SK-N-SH (cell line): ENCODE measurements at regions not wholly inside any gene's neighbourhood (a gene's known extent, or its start where the extent isn't known, plus 50 kb on each side); places are given as distances from the start of the nearest gene placed in this dataset.

Experiments used
- CTCF ChIA-PET: fragments of 300-600, 350-600 bp; formaldehyde crosslinking; extraction: SDS; loops from one replicate; lab custom pipeline; 2021; lab: Yijun Ruan, JAX
- POLR2A ChIA-PET: fragments of 350-600 bp; sonication (Branson Sonifier 250); formaldehyde crosslinking; extraction: SDS; loops from one replicate; lab custom pipeline; 2020; ENCODE audit warnings: antibody characterized with exemption, inconsistent platforms; lab: Yijun Ruan, JAX
- DNase-seq: peaks from one replicate; pipeline ENCODE4 v3.0.0; 2012
- H2AFZ ChIP-seq: fragments of 200-600 bp; sonication (generic); 2 replicates; pipeline ENCODE4 v1.8.1; 2016; ENCODE audit warnings: antibody characterized with exemption, mild to moderate bottlenecking, low read depth
- H3F3A ChIP-seq: fragments of 200-600 bp; sonication (generic); replicated peaks from 2 replicates; pipeline ENCODE3; 2016; ENCODE audit warnings: antibody characterized with exemption, mild to moderate bottlenecking; ENCODE audit not compliant: insufficient read depth
- H3K27ac ChIP-seq, 2 experiments: fragments of 200-500 bp in 1 of 2; fragments of 200-600 bp in 1 of 2; sonication (Bioruptor generic) in 1 of 2; sonication (generic), shearing (Covaris generic) in 1 of 2; 2 replicates each; pipeline versions ENCODE4 v1.5.1 to v1.6.1; 2014 to 2016; ENCODE audit warnings: low read depth in 2 of 2, inconsistent platforms in 1 of 2, low read length in 1 of 2, mild to moderate bottlenecking in 1 of 2, mixed read lengths in 1 of 2
- H3K27me3 ChIP-seq: fragments of 200-600 bp; sonication (generic), shearing (Covaris generic); 2 replicates; pipeline ENCODE4 v1.6.1; 2016; ENCODE audit warnings: mixed run types; ENCODE audit not compliant: insufficient read depth
- H3K36me3 ChIP-seq, 2 experiments: fragments of 200-500 bp in 1 of 2; fragments of 200-600 bp in 1 of 2; sonication (Bioruptor generic) in 1 of 2; sonication (generic) in 1 of 2; replicated peaks in 1 of 2; 2 replicates each; pipeline versions ENCODE3 to v1.5.1; 2014 to 2016; ENCODE audit warnings: low read length in 1 of 2, mild to moderate bottlenecking in 1 of 2; ENCODE audit not compliant: insufficient read depth in 2 of 2, control insufficient read depth in 1 of 2
- H3K4me1 ChIP-seq, 2 experiments: fragments of 200-500 bp in 1 of 2; fragments of 200-600 bp in 1 of 2; sonication (Bioruptor generic) in 1 of 2; sonication (generic), shearing (Covaris generic) in 1 of 2; 2 replicates each; pipeline versions ENCODE4 v1.5.1 to v1.6.1; 2014 to 2016; ENCODE audit warnings: low read depth in 1 of 2, low read length in 1 of 2, mixed run types in 1 of 2; ENCODE audit not compliant: insufficient read depth in 2 of 2, control insufficient read depth in 1 of 2
- H3K4me2 ChIP-seq: fragments of 200-600 bp; sonication (generic), shearing (Covaris generic); 2 replicates; pipeline ENCODE4 v1.6.1; 2017; ENCODE audit warnings: mixed run types
- H3K4me3 ChIP-seq, 2 experiments: fragments of 200-500 bp in 1 of 2; fragments of 200-600 bp in 1 of 2; sonication (Bioruptor generic) in 1 of 2; sonication (generic), shearing (Covaris generic) in 1 of 2; 2 replicates each; pipeline versions ENCODE4 v1.5.1 to v1.8.1; 2014 to 2016; ENCODE audit warnings: low read depth in 2 of 2, inconsistent platforms in 1 of 2, low read length in 1 of 2, mild to moderate bottlenecking in 1 of 2, mixed read lengths in 1 of 2, moderate library complexity in 1 of 2
- H3K79me2 ChIP-seq: fragments of 200-600 bp; sonication (generic); 2 replicates; pipeline ENCODE4 v1.8.1; 2017; ENCODE audit warnings: mild to moderate bottlenecking; ENCODE audit not compliant: insufficient read depth
- H3K9ac ChIP-seq: fragments of 200-600 bp; sonication (generic); 2 replicates; pipeline ENCODE4 v1.6.1; 2017; ENCODE audit warnings: mixed run types
- H3K9me2 ChIP-seq: fragments of 200-600 bp; sonication (generic); 2 replicates; pipeline ENCODE4 v1.6.1; 2017; ENCODE audit warnings: mixed run types
- H3K9me3 ChIP-seq: fragments of 200-600 bp; sonication (generic); 2 replicates; pipeline ENCODE4 v1.6.1; 2017; ENCODE audit warnings: mixed run types, mild to moderate bottlenecking, moderate library complexity
- H4K20me1 ChIP-seq: fragments of 200-600 bp; sonication (generic); 2 replicates; pipeline ENCODE4 v1.6.1; 2017; ENCODE audit warnings: mild to moderate bottlenecking, mixed run types; ENCODE audit not compliant: insufficient read depth
- CHD2 ChIP-seq: fragments of 150-350 bp; IDR thresholded peaks from 2 replicates; pipeline ENCODE4 v1.6.1; 2018; ENCODE audit warnings: low read length; ENCODE audit not compliant: partially characterized antibody
- ELF1 ChIP-seq: IDR thresholded peaks from 2 replicates; pipeline ENCODE4 v1.4.0; 2012
- EP300 ChIP-seq, 2 experiments: IDR thresholded peaks; 2 replicates each; pipeline versions ENCODE4 v1.4.0 to v1.6.1; 2012; ENCODE audit warnings: borderline replicate concordance in 1 of 2, low read depth in 1 of 2, low read length in 1 of 2
- FOSL2 ChIP-seq: IDR thresholded peaks from 2 replicates; pipeline ENCODE4 v1.4.0; 2012; ENCODE audit warnings: low read depth, mild to moderate bottlenecking, moderate library complexity, borderline replicate concordance
- GABPA ChIP-seq: IDR thresholded peaks from 2 replicates; pipeline ENCODE4 v1.4.0; 2012; ENCODE audit warnings: low read depth, mild to moderate bottlenecking
- JUND ChIP-seq: IDR thresholded peaks from 2 replicates; pipeline ENCODE4 v1.4.0; 2012
- MEF2A ChIP-seq: IDR thresholded peaks from 2 replicates; pipeline ENCODE4 v1.4.0; 2012; ENCODE audit warnings: low read depth, borderline replicate concordance
- POLR2AphosphoS5 ChIP-seq: IDR thresholded peaks from 2 replicates; pipeline ENCODE4 v1.6.1; 2012; ENCODE audit warnings: low read depth, low read length
- RAD21 ChIP-seq: IDR thresholded peaks from 2 replicates; pipeline ENCODE4 v1.6.1; 2012; ENCODE audit warnings: mild to moderate bottlenecking, low read length
- RFX5 ChIP-seq: IDR thresholded peaks from 2 replicates; pipeline ENCODE4 v1.6.1; 2012; ENCODE audit warnings: mild to moderate bottlenecking, improper control_type of control experiment, low read length
- SIN3A ChIP-seq: IDR thresholded peaks from 2 replicates; pipeline ENCODE4 v1.6.1; 2012; ENCODE audit warnings: low read depth, mild to moderate bottlenecking, low read length, moderate library complexity, borderline replicate concordance
- SMC3 ChIP-seq: IDR thresholded peaks from 2 replicates; pipeline ENCODE4 v1.6.1; 2012; ENCODE audit warnings: low read depth, low read length, improper control_type of control experiment
- TAF1 ChIP-seq: IDR thresholded peaks from 2 replicates; pipeline ENCODE4 v1.6.1; 2012; ENCODE audit warnings: low read depth, mild to moderate bottlenecking, low read length, moderate library complexity, borderline replicate concordance
- TCF12 ChIP-seq: IDR thresholded peaks from 2 replicates; pipeline ENCODE4 v1.4.0; 2012
- TEAD4 ChIP-seq: IDR thresholded peaks from 2 replicates; pipeline ENCODE4 v1.4.0; 2012; ENCODE audit warnings: mild to moderate bottlenecking, borderline replicate concordance; ENCODE audit not compliant: insufficient read depth
- WGBS: methylation state at CpG from one replicate; pipeline ENCODE4 v1.1.6; 2017; ENCODE audit warnings: low lambda C conversion rate; 5-methylcytosine and 5-hydroxymethylcytosine counted together
- TF ChIP-seq, protein P1 (sequence below): fragments of 200-600 bp; sonication (generic); IDR thresholded peaks from 2 replicates; pipeline ENCODE4 v1.6.1; 2017; ENCODE audit warnings: antibody characterized with exemption, mild to moderate bottlenecking, moderate library complexity
- TF ChIP-seq, protein P2 (sequence below): IDR thresholded peaks from 2 replicates; pipeline ENCODE4 v1.4.0; 2012; ENCODE audit warnings: low read depth
- TF ChIP-seq, protein P3 (sequence below): IDR thresholded peaks from 2 replicates; pipeline ENCODE4; 2012
- TF ChIP-seq, protein P4 (sequence below): fragments of 150-350 bp; IDR thresholded peaks from 2 replicates; pipeline ENCODE4 v1.6.1; 2016; ENCODE audit warnings: mild to moderate bottlenecking, low read depth, low read length
- TF ChIP-seq, protein P5 (sequence below): fragments of 150-350 bp; IDR thresholded peaks from 2 replicates; pipeline ENCODE4 v1.6.1; 2017; ENCODE audit warnings: antibody characterized with exemption, low read length, low read depth, borderline replicate concordance

DNA sequence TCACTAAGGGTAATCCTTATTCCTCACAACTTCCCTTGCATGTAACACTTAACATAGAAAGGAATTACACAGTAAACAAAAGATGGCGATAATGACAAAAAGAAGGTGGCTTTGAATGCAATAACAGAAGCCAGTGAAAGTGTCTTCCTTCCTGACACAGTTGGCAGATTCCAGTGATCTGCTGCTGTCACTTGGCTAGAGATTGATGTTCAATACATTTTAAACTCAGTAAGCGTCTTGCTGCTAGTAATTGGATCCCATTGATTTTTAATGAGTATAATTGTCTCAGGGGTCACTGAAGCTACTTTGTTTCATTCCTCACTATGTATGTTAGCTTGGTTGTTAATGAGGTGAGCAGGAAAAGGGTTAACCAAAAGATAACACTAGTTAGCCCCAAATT, 692.7 kb downstream of the NTRK3 start:
- WGBS, result 35% methylated on average over 2 of the region's 2 CpGs
- ChIA-PET POLR2A (no interaction called here), CTCF (interaction anchor here (1.5 kb wide), 1 partner anchor 41 kb away, joined by 5 read pairs; no protein-coding TSS in a partner anchor)
- no peak overlapping the region for H3K9ac ChIP-seq
- no peak overlapping the region for H2AFZ ChIP-seq
- H3K27ac ChIP-seq, result no peak overlapping the region
- H3K9me3 ChIP-seq, result no peaks in the 10 kb centered on the region
- H3K4me2 ChIP-seq, result no peak overlapping the region
- H3F3A ChIP-seq, result no peaks in the 10 kb centered on the region
- no peaks in the 10 kb centered on the region for H3K79me2 ChIP-seq
- H4K20me1 ChIP-seq, result no peaks in the 10 kb centered on the region
- H3K4me3 ChIP-seq, result no peak overlapping the region
- no peaks in the 10 kb centered on the region for H3K27me3 ChIP-seq
- DNase-seq, result no peak
- no peak for TF ChIP-seq SMC3
- no peak for TF ChIP-seq CHD2
- TF ChIP-seq, protein P1, sequence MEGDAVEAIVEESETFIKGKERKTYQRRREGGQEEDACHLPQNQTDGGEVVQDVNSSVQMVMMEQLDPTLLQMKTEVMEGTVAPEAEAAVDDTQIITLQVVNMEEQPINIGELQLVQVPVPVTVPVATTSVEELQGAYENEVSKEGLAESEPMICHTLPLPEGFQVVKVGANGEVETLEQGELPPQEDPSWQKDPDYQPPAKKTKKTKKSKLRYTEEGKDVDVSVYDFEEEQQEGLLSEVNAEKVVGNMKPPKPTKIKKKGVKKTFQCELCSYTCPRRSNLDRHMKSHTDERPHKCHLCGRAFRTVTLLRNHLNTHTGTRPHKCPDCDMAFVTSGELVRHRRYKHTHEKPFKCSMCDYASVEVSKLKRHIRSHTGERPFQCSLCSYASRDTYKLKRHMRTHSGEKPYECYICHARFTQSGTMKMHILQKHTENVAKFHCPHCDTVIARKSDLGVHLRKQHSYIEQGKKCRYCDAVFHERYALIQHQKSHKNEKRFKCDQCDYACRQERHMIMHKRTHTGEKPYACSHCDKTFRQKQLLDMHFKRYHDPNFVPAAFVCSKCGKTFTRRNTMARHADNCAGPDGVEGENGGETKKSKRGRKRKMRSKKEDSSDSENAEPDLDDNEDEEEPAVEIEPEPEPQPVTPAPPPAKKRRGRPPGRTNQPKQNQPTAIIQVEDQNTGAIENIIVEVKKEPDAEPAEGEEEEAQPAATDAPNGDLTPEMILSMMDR, result no peak
- no peak for TF ChIP-seq GABPA
- TF ChIP-seq ELF1, result no peak
- TF ChIP-seq TEAD4, result no peak
- TF ChIP-seq FOSL2, result no peak
- TF ChIP-seq TCF12, result no peak
- no peak for TF ChIP-seq TAF1
- TF ChIP-seq POLR2AphosphoS5, result no peak
- TF ChIP-seq RAD21, result no peak
- TF ChIP-seq MEF2A, result no peak
- TF ChIP-seq EP300 (IDR thresholded peaks at IDR 0.05; ENCODE audit: borderline replicate concordance in 1 of 2, low read depth in 1 of 2, low read length in 1 of 2), result no peak
- TF ChIP-seq, protein P2, sequence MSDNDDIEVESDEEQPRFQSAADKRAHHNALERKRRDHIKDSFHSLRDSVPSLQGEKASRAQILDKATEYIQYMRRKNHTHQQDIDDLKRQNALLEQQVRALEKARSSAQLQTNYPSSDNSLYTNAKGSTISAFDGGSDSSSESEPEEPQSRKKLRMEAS, result no peak
- no peak for TF ChIP-seq SIN3A
- no peak for TF ChIP-seq JUND
- TF ChIP-seq, protein P3, sequence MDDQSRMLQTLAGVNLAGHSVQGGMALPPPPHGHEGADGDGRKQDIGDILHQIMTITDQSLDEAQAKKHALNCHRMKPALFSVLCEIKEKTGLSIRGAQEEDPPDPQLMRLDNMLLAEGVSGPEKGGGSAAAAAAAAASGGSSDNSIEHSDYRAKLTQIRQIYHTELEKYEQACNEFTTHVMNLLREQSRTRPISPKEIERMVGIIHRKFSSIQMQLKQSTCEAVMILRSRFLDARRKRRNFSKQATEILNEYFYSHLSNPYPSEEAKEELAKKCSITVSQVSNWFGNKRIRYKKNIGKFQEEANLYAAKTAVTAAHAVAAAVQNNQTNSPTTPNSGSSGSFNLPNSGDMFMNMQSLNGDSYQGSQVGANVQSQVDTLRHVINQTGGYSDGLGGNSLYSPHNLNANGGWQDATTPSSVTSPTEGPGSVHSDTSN, result no peak
- TF ChIP-seq, protein P4, sequence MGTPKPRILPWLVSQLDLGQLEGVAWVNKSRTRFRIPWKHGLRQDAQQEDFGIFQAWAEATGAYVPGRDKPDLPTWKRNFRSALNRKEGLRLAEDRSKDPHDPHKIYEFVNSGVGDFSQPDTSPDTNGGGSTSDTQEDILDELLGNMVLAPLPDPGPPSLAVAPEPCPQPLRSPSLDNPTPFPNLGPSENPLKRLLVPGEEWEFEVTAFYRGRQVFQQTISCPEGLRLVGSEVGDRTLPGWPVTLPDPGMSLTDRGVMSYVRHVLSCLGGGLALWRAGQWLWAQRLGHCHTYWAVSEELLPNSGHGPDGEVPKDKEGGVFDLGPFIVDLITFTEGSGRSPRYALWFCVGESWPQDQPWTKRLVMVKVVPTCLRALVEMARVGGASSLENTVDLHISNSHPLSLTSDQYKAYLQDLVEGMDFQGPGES, result no peak
- TF ChIP-seq, protein P5, sequence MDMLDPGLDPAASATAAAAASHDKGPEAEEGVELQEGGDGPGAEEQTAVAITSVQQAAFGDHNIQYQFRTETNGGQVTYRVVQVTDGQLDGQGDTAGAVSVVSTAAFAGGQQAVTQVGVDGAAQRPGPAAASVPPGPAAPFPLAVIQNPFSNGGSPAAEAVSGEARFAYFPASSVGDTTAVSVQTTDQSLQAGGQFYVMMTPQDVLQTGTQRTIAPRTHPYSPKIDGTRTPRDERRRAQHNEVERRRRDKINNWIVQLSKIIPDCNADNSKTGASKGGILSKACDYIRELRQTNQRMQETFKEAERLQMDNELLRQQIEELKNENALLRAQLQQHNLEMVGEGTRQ, result no peak
- no peak for TF ChIP-seq RFX5
- no peaks in the 10 kb centered on the region for H3K36me3 ChIP-seq
- no peaks in the 10 kb centered on the region; a peak in 1 of 4 replicates for H3K4me1 ChIP-seq
- H3K9me2 ChIP-seq, result no peaks in the 10 kb centered on the region
